Gastrocnemius medialis (tissue), 4 donors: ENCODE measurements at regions not wholly inside any gene's neighbourhood (a gene's known extent, or its start where the extent isn't known, plus 50 kb on each side); places are given as distances from the start of the nearest gene placed in this dataset.

Experiments
- POLR2A ChIP-seq, 2 donors: fragments of 450-650 bp; IDR thresholded peaks; one replicate each; pipeline ENCODE4 v1.6.1; 2017; ENCODE audit warnings: antibody characterized with exemption in 2 of 2, mild to moderate bottlenecking in 2 of 2, moderate library complexity in 2 of 2
- TF ChIP-seq, protein P1 (sequence below), 5 experiments: fragments of 450-650 bp in 3 of 5; fragments of 200-600 bp in 2 of 5; sonication (generic) in 2 of 5; IDR thresholded peaks in 4 of 5; conservative IDR thresholded peaks in 1 of 5; 1 replicate in 4 of 5; 2 replicates in 1 of 5; pipeline ENCODE4 v1.5.1; 2016 to 2019; ENCODE audit warnings: antibody characterized with exemption in 5 of 5, mild to moderate bottlenecking in 3 of 5, moderate library complexity in 3 of 5

DNA sequence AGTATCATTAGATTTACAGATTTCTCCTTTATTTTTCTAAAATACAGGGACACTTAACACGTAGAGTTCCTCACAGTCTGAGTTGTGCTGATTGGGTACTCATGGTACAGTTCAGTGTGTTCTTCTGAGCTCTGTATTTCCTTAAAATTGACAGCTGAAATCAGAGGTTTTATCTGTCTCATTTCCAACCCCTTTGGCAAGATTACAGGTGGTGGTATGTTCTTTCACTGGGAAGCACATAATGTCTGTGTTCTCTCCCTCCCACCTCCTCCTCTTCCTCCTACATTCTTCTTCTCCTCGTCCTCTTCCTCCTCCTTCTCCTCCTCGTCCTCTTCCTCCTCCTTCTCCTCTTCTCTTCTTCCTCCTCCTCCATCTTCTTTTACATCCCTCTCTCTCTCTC, 99.5 kb upstream of the EEPD1 start:
- TF ChIP-seq, protein P1, sequence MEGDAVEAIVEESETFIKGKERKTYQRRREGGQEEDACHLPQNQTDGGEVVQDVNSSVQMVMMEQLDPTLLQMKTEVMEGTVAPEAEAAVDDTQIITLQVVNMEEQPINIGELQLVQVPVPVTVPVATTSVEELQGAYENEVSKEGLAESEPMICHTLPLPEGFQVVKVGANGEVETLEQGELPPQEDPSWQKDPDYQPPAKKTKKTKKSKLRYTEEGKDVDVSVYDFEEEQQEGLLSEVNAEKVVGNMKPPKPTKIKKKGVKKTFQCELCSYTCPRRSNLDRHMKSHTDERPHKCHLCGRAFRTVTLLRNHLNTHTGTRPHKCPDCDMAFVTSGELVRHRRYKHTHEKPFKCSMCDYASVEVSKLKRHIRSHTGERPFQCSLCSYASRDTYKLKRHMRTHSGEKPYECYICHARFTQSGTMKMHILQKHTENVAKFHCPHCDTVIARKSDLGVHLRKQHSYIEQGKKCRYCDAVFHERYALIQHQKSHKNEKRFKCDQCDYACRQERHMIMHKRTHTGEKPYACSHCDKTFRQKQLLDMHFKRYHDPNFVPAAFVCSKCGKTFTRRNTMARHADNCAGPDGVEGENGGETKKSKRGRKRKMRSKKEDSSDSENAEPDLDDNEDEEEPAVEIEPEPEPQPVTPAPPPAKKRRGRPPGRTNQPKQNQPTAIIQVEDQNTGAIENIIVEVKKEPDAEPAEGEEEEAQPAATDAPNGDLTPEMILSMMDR (IDR thresholded peaks at IDR 0.05 in 4 of 5, conservative IDR thresholded peaks at IDR 0.05 in 1 of 5), result no peak
- no peak for TF ChIP-seq POLR2A (IDR thresholded peaks at IDR 0.05)
